H9 (cell line): ENCODE measurements at regions not wholly inside any gene's neighbourhood (a gene's known extent, or its start where the extent isn't known, plus 50 kb on each side); places are given as distances from the start of the nearest gene placed in this dataset.

ENCODE experiments used
- DNase-seq: peaks from one replicate; pipeline ENCODE4 v3.0.0-alpha.2; 2017
- H2AFZ ChIP-seq: one replicate; pipeline ENCODE4 v1.6.1; 2013; ENCODE audit warnings: mild to moderate bottlenecking, low read length, control low read depth, moderate library complexity
- H2AK5ac ChIP-seq: 2 replicates; pipeline ENCODE4 v1.6.1; 2013; ENCODE audit warnings: low read length, control low read depth, mixed read lengths; ENCODE audit not compliant: insufficient read length
- H2BK120ac ChIP-seq: one replicate; pipeline ENCODE4 v1.6.1; 2013; ENCODE audit warnings: low read depth, mild to moderate bottlenecking, low read length, control low read depth, inconsistent platforms; ENCODE audit not compliant: poor library complexity, severe bottlenecking
- H2BK12ac ChIP-seq: 2 replicates; pipeline ENCODE4 v1.6.1; 2013; ENCODE audit warnings: low read length, control low read depth, mixed read lengths, low read depth; ENCODE audit not compliant: insufficient read length
- H2BK15ac ChIP-seq: 2 replicates; pipeline ENCODE4 v1.6.1; 2013; ENCODE audit warnings: low read depth, low read length, control low read depth
- H2BK20ac ChIP-seq: one replicate; pipeline ENCODE4 v1.6.1; 2013; ENCODE audit warnings: low read depth, mild to moderate bottlenecking, low read length, control low read depth, inconsistent platforms; ENCODE audit not compliant: poor library complexity, severe bottlenecking
- H2BK5ac ChIP-seq: 2 replicates; pipeline ENCODE4 v1.6.1; 2013; ENCODE audit warnings: low read length, control low read depth, mixed read lengths; ENCODE audit not compliant: insufficient read length
- H3K14ac ChIP-seq: 2 replicates; pipeline ENCODE4 v1.6.1; 2013; ENCODE audit warnings: low read length, control low read depth; ENCODE audit not compliant: insufficient read depth
- H3K18ac ChIP-seq: 2 replicates; pipeline ENCODE4 v1.6.1; 2013; ENCODE audit warnings: low read depth, mild to moderate bottlenecking, mixed read lengths, low read length, control low read depth; ENCODE audit not compliant: insufficient read length
- H3K23ac ChIP-seq: 2 replicates; pipeline ENCODE4 v1.6.1; 2013; ENCODE audit warnings: low read length, control low read depth, mixed read lengths, low read depth; ENCODE audit not compliant: insufficient read length
- H3K23me2 ChIP-seq: 2 replicates; pipeline ENCODE4 v1.6.1; 2013; ENCODE audit warnings: low read depth, mild to moderate bottlenecking, mixed read lengths, low read length, control low read depth; ENCODE audit not compliant: insufficient read length, poor library complexity, severe bottlenecking
- H3K27ac ChIP-seq: 2 replicates; pipeline ENCODE4 v1.5.1; 2013; ENCODE audit warnings: low read length, control low read depth, mixed read lengths, low read depth; ENCODE audit not compliant: insufficient read length
- H3K27me3 ChIP-seq: 2 replicates; pipeline ENCODE4 v1.6.1; 2013; ENCODE audit warnings: low read length, control low read depth, inconsistent platforms; ENCODE audit not compliant: insufficient read depth
- H3K4ac ChIP-seq: 2 replicates; pipeline ENCODE4 v1.6.1; 2013; ENCODE audit warnings: low read depth, mild to moderate bottlenecking, control low read depth, inconsistent platforms, low read length, moderate library complexity
- H3K4me1 ChIP-seq: 2 replicates; pipeline ENCODE4 v1.6.1; 2013; ENCODE audit warnings: low read length, control low read depth, inconsistent platforms; ENCODE audit not compliant: insufficient read depth
- H3K4me2 ChIP-seq: 2 replicates; pipeline ENCODE4 v1.6.1; 2013; ENCODE audit warnings: low read length, control low read depth, mixed read lengths; ENCODE audit not compliant: insufficient read length, insufficient read depth
- H3K56ac ChIP-seq: 2 replicates; pipeline ENCODE4 v1.6.1; 2013; ENCODE audit warnings: low read depth, mild to moderate bottlenecking, mixed read lengths, low read length, control low read depth; ENCODE audit not compliant: insufficient read length
- H3K79me1 ChIP-seq: 2 replicates; pipeline ENCODE4 v1.6.1; 2013; ENCODE audit warnings: low read depth, mild to moderate bottlenecking, moderate library complexity, low read length, control low read depth, inconsistent platforms; ENCODE audit not compliant: insufficient read depth, poor library complexity, severe bottlenecking
- H3K79me2 ChIP-seq: 2 replicates; pipeline ENCODE4 v1.6.1; 2013; ENCODE audit warnings: low read length, control low read depth, inconsistent platforms; ENCODE audit not compliant: insufficient read depth
- H3K9ac ChIP-seq: 2 replicates; pipeline ENCODE4 v1.6.1; 2013; ENCODE audit warnings: low read length, control low read depth, mixed read lengths; ENCODE audit not compliant: insufficient read length; ENCODE audit errors: extremely low read depth
- H3K9me3 ChIP-seq: one replicate; pipeline ENCODE4 v1.6.1; 2013; ENCODE audit warnings: low read depth, low read length, inconsistent platforms; ENCODE audit not compliant: control insufficient read depth
- H3T11ph ChIP-seq: one replicate; pipeline ENCODE4 v1.6.1; 2013; ENCODE audit warnings: mild to moderate bottlenecking, low read length, control low read depth, inconsistent platforms
- H4K20me1 ChIP-seq: one replicate; pipeline ENCODE4 v1.6.1; 2013; ENCODE audit not compliant: control insufficient read depth, insufficient read length, insufficient read depth
- H4K5ac ChIP-seq: 2 replicates; pipeline ENCODE4 v1.6.1; 2013; ENCODE audit warnings: low read depth, mild to moderate bottlenecking, mixed read lengths, low read length, control low read depth; ENCODE audit not compliant: insufficient read length
- H4K8ac ChIP-seq: replicated peaks from 2 replicates; pipeline ENCODE4 v1.6.1; 2013; ENCODE audit warnings: low read length, control low read depth, mixed read lengths, low read depth; ENCODE audit not compliant: insufficient read length
- H4K91ac ChIP-seq: 2 replicates; pipeline ENCODE4 v1.6.1; 2013; ENCODE audit warnings: low read depth, mild to moderate bottlenecking, moderate library complexity, mixed read lengths, low read length, control low read depth; ENCODE audit not compliant: insufficient read length
- H3K27ac Mint-ChIP-seq, 3 experiments: 2 replicates in 2 of 3; 3 replicates in 1 of 3; pipeline ENCODE4 v1.8.0; 2020 to 2021; ENCODE audit warnings: mixed read lengths in 3 of 3, mild to moderate bottlenecking in 1 of 3, moderate library complexity in 1 of 3
- H3K27me3 Mint-ChIP-seq: 2 replicates; pipeline ENCODE4 v1.8.0; 2021; ENCODE audit warnings: low read depth, mild to moderate bottlenecking, moderate library complexity, mixed read lengths
- H3K36me3 Mint-ChIP-seq, 3 experiments: 2 replicates in 2 of 3; 3 replicates in 1 of 3; pipeline ENCODE4 v1.8.0; 2020 to 2021; ENCODE audit warnings: low read depth in 3 of 3, mixed read lengths in 3 of 3; ENCODE audit not compliant: insufficient read depth in 1 of 3
- H3K4me1 Mint-ChIP-seq, 2 experiments: 2 replicates each; pipeline ENCODE4 v1.8.0; 2020; ENCODE audit warnings: mixed read lengths in 2 of 2
- H3K4me3 Mint-ChIP-seq, 2 experiments: 2 replicates in 1 of 2; 3 replicates in 1 of 2; pipeline ENCODE4 v1.8.0; 2020 to 2021; ENCODE audit warnings: mild to moderate bottlenecking in 2 of 2, mixed read lengths in 2 of 2, moderate library complexity in 1 of 2
- H3K9me3 Mint-ChIP-seq, 2 experiments: 2 replicates in 1 of 2; 3 replicates in 1 of 2; pipeline ENCODE4 v1.8.0; 2020; ENCODE audit warnings: mild to moderate bottlenecking in 2 of 2, mixed read lengths in 2 of 2, moderate library complexity in 1 of 2
- CTCF ChIP-seq: fragments of 200-600 bp; sonication (generic); conservative IDR thresholded peaks from 3 replicates; pipeline ENCODE4 v1.8.0; 2021; ENCODE audit warnings: antibody characterized with exemption, mild to moderate bottlenecking
- WGBS: extraction: QIAGEN DNeasy Blood & Tissue Kit; methylation state at CpG from one replicate; pipeline ENCODE4 v1.1.7; 2013; ENCODE audit warnings: missing lambda C conversion rate, low lambda C conversion rate, mixed read lengths; ENCODE audit not compliant: insufficient read length; ENCODE audit errors: extremely low coverage; 5-methylcytosine and 5-hydroxymethylcytosine counted together

GRCh38 chr7:69177941-69178494 lies 420.3 kb upstream of the AUTS2 start:
- H3K23ac ChIP-seq, result no peak overlapping the region
- no peaks in the 10 kb centered on the region for H4K20me1 ChIP-seq
- H3K27me3 Mint-ChIP-seq, result peaks cover 18% of the 10 kb centered on the region
- H3K79me1 ChIP-seq, result no peaks in the 10 kb centered on the region
- no peak overlapping the region for H2BK120ac ChIP-seq
- H3K79me2 ChIP-seq, result no peaks in the 10 kb centered on the region
- no peaks in the 10 kb centered on the region for H3K9me3 ChIP-seq
- H2BK5ac ChIP-seq, result no peak overlapping the region
- no peak overlapping the region for H3K56ac ChIP-seq
- no peak overlapping the region for H3T11ph ChIP-seq
- no peak overlapping the region for H2AFZ ChIP-seq
- no peak overlapping the region for H2BK15ac ChIP-seq
- H3K4me2 ChIP-seq, result no peak overlapping the region
- no peak for DNase-seq
- H3K27ac Mint-ChIP-seq, result no peak overlapping the region
- no peaks in the 10 kb centered on the region for H3K23me2 ChIP-seq
- WGBS, result no CpG with 5 or more reads among the region's 9 CpGs
- no peak overlapping the region for H3K4ac ChIP-seq
- no peak overlapping the region for H3K18ac ChIP-seq
- no peak overlapping the region for H4K91ac ChIP-seq
- no peak overlapping the region for H3K14ac ChIP-seq
- no peak for TF ChIP-seq CTCF
- peaks cover 3% of the 10 kb centered on the region in 2 experiments for H3K4me1 Mint-ChIP-seq
- H2BK20ac ChIP-seq, result no peak overlapping the region
- no peak overlapping the region for H4K8ac ChIP-seq
- peaks cover 7 to 18% of the 10 kb centered on the region in 2 experiments; a peak in 4 of 5 replicates for H3K9me3 Mint-ChIP-seq
- H3K27ac ChIP-seq, result no peak overlapping the region
- H3K4me1 ChIP-seq, result no peaks in the 10 kb centered on the region
- H3K4me3 Mint-ChIP-seq, result no peak overlapping the region
- H2BK12ac ChIP-seq, result no peak overlapping the region
- H4K5ac ChIP-seq, result no peak overlapping the region
- H2AK5ac ChIP-seq, result no peak overlapping the region
- no peak overlapping the region for H3K9ac ChIP-seq
- peaks cover 0 to 9% (median 2%) of the 10 kb centered on the region in 3 experiments; a peak in 3 of 7 replicates for H3K36me3 Mint-ChIP-seq
- H3K27me3 ChIP-seq, result no peaks in the 10 kb centered on the region
